ENCODE measurements at regions not wholly inside any gene's neighbourhood (a gene's known extent, or its start where the extent isn't known, plus 50 kb on each side); places are given as distances from the start of the nearest gene placed in this dataset.
"Not testable (repeated sequence)": the region's sequence is repeated elsewhere in the genome, so short reads cannot be mapped to it uniquely, and the experiment has no call there.

- H3K4me1 ChIP-seq: peaks cover 0 to 47% (median 6%) of the 10 kb centered on the region in 4 donors
- DNase-seq: no peak
- H3K9me3 ChIP-seq: no peaks in the 10 kb centered on the region
- H3K27me3 ChIP-seq: no peaks in the 10 kb centered on the region
- H3K36me3 ChIP-seq: no peaks in the 10 kb centered on the region
- no peak overlapping the region for H3K27ac ChIP-seq
- intact Hi-C loops (cut with DNase I; ENCODE audit: low total_unique reads): no loop called here
- H3K4me3 ChIP-seq: no peak overlapping the region
- no peak for TF ChIP-seq CTCF (IDR thresholded peaks at IDR 0.05)
These were observed 420.6 kb upstream of the DEPDC1 start for GRCh38 chr1:68917456-68917855.

- TF ChIP-seq CTCF (IDR thresholded peaks at IDR 0.05): no peak
- Histone ChIP-seq H3K9me3 (no peaks in the 10 kb centered on the region), H3K27ac (no peak overlapping the region), H3K36me3 (no peaks in the 10 kb centered on the region), H3K4me1 (peaks cover 0 to 47% (median 6%) of the 10 kb centered on the region in 4 donors), H3K27me3 (no peaks in the 10 kb centered on the region), H3K4me3 (no peak overlapping the region)
- DNase-seq: no peak
- intact Hi-C loops (cut with DNase I; ENCODE audit: low total_unique reads): no loop called here
These were observed 421.7 kb upstream of the DEPDC1 start for GRCh38 chr1:68918563-68918962.

GRCh38 chr1:68919075-68919474 is 422.2 kb upstream of the DEPDC1 start:
- TF ChIP-seq CTCF (IDR thresholded peaks at IDR 0.05): no peak
- H3K4me3 ChIP-seq: no peak overlapping the region
- no peak overlapping the region for H3K27ac ChIP-seq
- H3K36me3 ChIP-seq: no peaks in the 10 kb centered on the region
- H3K27me3 ChIP-seq: no peaks in the 10 kb centered on the region
- intact Hi-C loops (cut with DNase I; ENCODE audit: low total_unique reads): no loop called here
- H3K4me1 ChIP-seq: peaks cover 0 to 47% (median 6%) of the 10 kb centered on the region in 4 donors
- no peaks in the 10 kb centered on the region for H3K9me3 ChIP-seq
- DNase-seq: no peak

- H3K4me3 ChIP-seq; H3K9me3 ChIP-seq; DNase-seq; H3K27ac ChIP-seq; H3K36me3 ChIP-seq; H3K27me3 ChIP-seq; intact Hi-C loops (cut with DNase I; ENCODE audit: low total_unique reads): not testable (repeated sequence)
- peaks cover 0 to 21% (median 0%) of the 10 kb centered on the region in 4 donors for H3K4me1 ChIP-seq
These were observed 426.7 kb upstream of the DEPDC1 start for GRCh38 chr1:68923475-68924088.

- no peak for DNase-seq
- no peaks in the 10 kb centered on the region for H3K4me1 ChIP-seq
- no peak overlapping the region for H3K27ac ChIP-seq
- intact Hi-C loops (cut with DNase I; ENCODE audit: low total_unique reads): no loop called here
- no peak for TF ChIP-seq CTCF (IDR thresholded peaks at IDR 0.05)
- no peaks in the 10 kb centered on the region for H3K27me3 ChIP-seq
- no peak overlapping the region for H3K4me3 ChIP-seq
- no peaks in the 10 kb centered on the region for H3K9me3 ChIP-seq
- H3K36me3 ChIP-seq: no peaks in the 10 kb centered on the region
These were observed 433.2 kb upstream of the DEPDC1 start for GRCh38 chr1:68930101-68930500.

GRCh38 chr1:68936530-68936929 is 439.6 kb upstream of the DEPDC1 start:
- intact Hi-C loops (cut with DNase I; ENCODE audit: low total_unique reads): no loop called here
- Histone ChIP-seq H3K36me3 (no peaks in the 10 kb centered on the region), H3K4me1 (peaks cover 0 to 6% (median 0%) of the 10 kb centered on the region in 4 donors), H3K4me3 (no peak overlapping the region), H3K27me3 (no peaks in the 10 kb centered on the region), H3K27ac (no peak overlapping the region), H3K9me3 (no peaks in the 10 kb centered on the region)
- TF ChIP-seq CTCF (IDR thresholded peaks at IDR 0.05): no peak
- no peak for DNase-seq

Data from tibial artery (tissue), 4 donors.